Endothelial cell of umbilical vein (primary cell): ENCODE measurements at regions not wholly inside any gene's neighbourhood (a gene's known extent, or its start where the extent isn't known, plus 50 kb on each side); places are given as distances from the start of the nearest gene placed in this dataset.

ENCODE experiments used
- BruUV-seq: library from RNA; stranded (reverse); fragments of 400-500 nt; replicated peaks from 2 replicates; lab custom pipeline; 2021; lab: Mats Ljungman, UMichigan
- CTCF ChIA-PET: fragments of 300-600, 350-600 bp; sonication (Branson Sonifier 250); formaldehyde crosslinking; loops from one replicate; lab custom pipeline; 2021; ENCODE audit warnings: antibody characterized with exemption, inconsistent platforms; lab: Charles Lee
- POLR2A ChIA-PET: fragments of 300-600, 350-600 bp; sonication (Branson Sonifier 250); formaldehyde crosslinking; loops from one replicate; lab custom pipeline; 2021; ENCODE audit warnings: antibody characterized with exemption, inconsistent platforms; lab: Charles Lee
- DNase-seq: peaks from one replicate; pipeline ENCODE4 v3.0.0-alpha.2; 2011; ENCODE audit warnings: low read depth, low spot score
- FAIRE-seq: peaks from 2 replicates; lab custom pipeline; 2011; peaks lifted over from hg19 to GRCh38; lab: Jason Lieb, UNC
- H2AFZ ChIP-seq: 2 replicates; pipeline ENCODE4 v1.6.0; 2012; ENCODE audit warnings: low read depth, low read length, control low read depth, inconsistent platforms
- H3K27ac ChIP-seq: 2 replicates; pipeline ENCODE4 v1.5.1; 2011; ENCODE audit warnings: low read depth, mild to moderate bottlenecking, control low read depth, low read length, moderate library complexity; ENCODE audit not compliant: insufficient read depth
- H3K27me3 ChIP-seq, 2 experiments: 2 replicates each; pipeline versions ENCODE4 v1.6.0 to v1.6.1; 2011; ENCODE audit warnings: low read length in 2 of 2, mixed read lengths in 1 of 2; ENCODE audit not compliant: control insufficient read depth in 2 of 2, insufficient read depth in 2 of 2
- H3K36me3 ChIP-seq, 2 experiments: 2 replicates in 1 of 2; 3 replicates in 1 of 2; pipeline ENCODE4 v1.5.1; 2011; ENCODE audit warnings: low read length in 2 of 2, mild to moderate bottlenecking in 1 of 2, moderate library complexity in 1 of 2; ENCODE audit not compliant: control insufficient read depth in 2 of 2, insufficient read depth in 2 of 2; ENCODE audit errors: extremely low read depth in 1 of 2
- H3K4me1 ChIP-seq: 3 replicates; pipeline ENCODE4 v1.5.1; 2011; ENCODE audit warnings: mild to moderate bottlenecking, low read length; ENCODE audit not compliant: control insufficient read depth, insufficient read depth; ENCODE audit errors: extremely low read depth
- H3K4me2 ChIP-seq: 2 replicates; pipeline ENCODE4 v1.6.1; 2011; ENCODE audit warnings: low read length, control low read depth, mixed read lengths; ENCODE audit not compliant: insufficient read depth
- H3K4me3 ChIP-seq, 3 experiments: fragments of 200-600 bp in 1 of 3; sonication (generic), shearing (Covaris generic) in 1 of 3; replicated peaks in 1 of 3; 2 replicates each; pipeline ENCODE4 v1.5.1; 2011 to 2016; ENCODE audit warnings: control low read depth in 3 of 3, low read length in 3 of 3, mild to moderate bottlenecking in 2 of 3, inconsistent platforms in 1 of 3, low read depth in 1 of 3, moderate library complexity in 1 of 3; ENCODE audit not compliant: insufficient read depth in 1 of 3
- H3K79me2 ChIP-seq: 2 replicates; pipeline ENCODE4 v1.6.0; 2012; ENCODE audit warnings: low read length, inconsistent platforms; ENCODE audit not compliant: control insufficient read depth, insufficient read depth
- H3K9ac ChIP-seq: replicated peaks from 2 replicates; pipeline ENCODE3; 2011; ENCODE audit warnings: low read length, control low read depth; ENCODE audit not compliant: insufficient read depth; ENCODE audit errors: extremely low read depth
- H3K9me1 ChIP-seq: replicated peaks from 3 replicates; pipeline ENCODE4 v1.6.0; 2011; ENCODE audit warnings: mild to moderate bottlenecking, low read length; ENCODE audit not compliant: control insufficient read depth, insufficient read depth; ENCODE audit errors: extremely low read depth
- H3K9me3 ChIP-seq: replicated peaks from 2 replicates; pipeline ENCODE4 v1.5.1; 2012; ENCODE audit warnings: low read length, inconsistent platforms; ENCODE audit not compliant: control insufficient read depth, insufficient read depth
- H4K20me1 ChIP-seq: replicated peaks from 2 replicates; pipeline ENCODE3; 2011; ENCODE audit warnings: mild to moderate bottlenecking, low read length; ENCODE audit not compliant: control insufficient read depth, insufficient read depth; ENCODE audit errors: extremely low read depth
- EZH2 ChIP-seq: IDR thresholded peaks from 2 replicates; pipeline ENCODE4 v1.6.1; 2012; ENCODE audit warnings: borderline replicate concordance, low read depth, mild to moderate bottlenecking, moderate library complexity, low read length, inconsistent platforms; ENCODE audit not compliant: severe bottlenecking
- FOS ChIP-seq: IDR thresholded peaks from 2 replicates; pipeline ENCODE4 v1.6.1; 2011; ENCODE audit warnings: mild to moderate bottlenecking, low read length, moderate library complexity, borderline replicate concordance; ENCODE audit not compliant: insufficient read depth
- GATA2 ChIP-seq: IDR thresholded peaks from 2 replicates; pipeline ENCODE4 v1.7.0; 2011; ENCODE audit warnings: low read depth, mild to moderate bottlenecking, moderate library complexity, mixed read lengths, low read length; ENCODE audit not compliant: insufficient read length, insufficient read depth
- JUN ChIP-seq: IDR thresholded peaks from 2 replicates; pipeline ENCODE4 v1.6.1; 2011; ENCODE audit warnings: borderline replicate concordance, low read depth; ENCODE audit not compliant: insufficient read length, insufficient read depth
- MYC ChIP-seq: IDR thresholded peaks from one replicate; pipeline ENCODE4 v1.6.1; 2011; ENCODE audit warnings: mild to moderate bottlenecking, low read depth, low read length
- POLR2A ChIP-seq: IDR thresholded peaks from 2 replicates; pipeline ENCODE4 v1.6.1; 2012; ENCODE audit warnings: low read depth, mild to moderate bottlenecking, control low read depth, low read length
- POLR2AphosphoS5 ChIP-seq: IDR thresholded peaks from 2 replicates; pipeline ENCODE4 v1.6.1; 2012; ENCODE audit warnings: low read depth, mild to moderate bottlenecking, control low read depth, low read length, moderate library complexity; ENCODE audit not compliant: insufficient read depth
- dilution Hi-C: fragments of 300-500 bp; cut with MboI; formaldehyde crosslinking; loops from one replicate; pipeline ENCODE4 v1.15.0; 2019; ENCODE audit warnings: low sequenced_read_pairs; ENCODE audit not compliant: extremely low pct_ligation_motif_present
- intact Hi-C: fragments of 100-400 bp; cut with micrococcal nuclease; formaldehyde crosslinking; loops from one replicate; pipeline ENCODE4 v1.10.0; 2022
- TF ChIP-seq, protein P1 (sequence below), 2 donors: IDR thresholded peaks; 1 replicate in 1 of 2; 2 replicates in 1 of 2; pipeline ENCODE4 v1.5.1; 2011; ENCODE audit warnings: low read length in 2 of 2, mild to moderate bottlenecking in 2 of 2, moderate library complexity in 2 of 2, control low read depth in 1 of 2, inconsistent platforms in 1 of 2, low read depth in 1 of 2; ENCODE audit not compliant: insufficient read depth in 1 of 2; ENCODE audit errors: extremely low read depth in 1 of 2
- TF ChIP-seq, protein P2 (sequence below): IDR thresholded peaks from 2 replicates; pipeline ENCODE4 v1.6.1; 2011; ENCODE audit not compliant: insufficient read depth, insufficient read length

DNA sequence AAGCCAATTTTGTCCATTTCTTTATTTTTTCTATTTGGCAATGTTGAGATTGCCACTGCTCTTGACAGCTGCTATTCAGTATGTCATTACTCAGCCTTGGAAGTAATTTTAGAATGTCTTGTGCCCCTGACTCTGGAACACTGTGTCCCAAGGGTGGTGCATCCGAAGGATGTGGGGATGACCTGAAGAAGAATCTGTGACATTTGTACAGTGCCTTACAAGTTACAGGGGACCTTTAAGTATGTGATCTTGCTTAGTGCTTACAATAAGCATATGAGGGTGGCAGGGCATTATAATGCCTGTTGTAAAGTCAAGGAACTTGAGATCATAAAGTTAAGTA, 239.5 kb downstream of the REEP3 start:
- dilution Hi-C loops (no loop called here), intact Hi-C loops (no loop called here)
- Histone ChIP-seq H3K4me3 (no peak overlapping the region), H2AFZ (no peak overlapping the region), H3K27me3 (peaks cover 0 to 10% of the 10 kb centered on the region in 2 experiments), H3K9me1 (no peaks in the 10 kb centered on the region), H4K20me1 (no peaks in the 10 kb centered on the region), H3K4me2 (no peak overlapping the region), H3K36me3 (no peaks in the 10 kb centered on the region), H3K79me2 (no peaks in the 10 kb centered on the region), H3K27ac (no peak overlapping the region), H3K9ac (no peak overlapping the region), H3K4me1 (no peaks in the 10 kb centered on the region), H3K9me3 (no peaks in the 10 kb centered on the region)
- TF ChIP-seq, protein P1, sequence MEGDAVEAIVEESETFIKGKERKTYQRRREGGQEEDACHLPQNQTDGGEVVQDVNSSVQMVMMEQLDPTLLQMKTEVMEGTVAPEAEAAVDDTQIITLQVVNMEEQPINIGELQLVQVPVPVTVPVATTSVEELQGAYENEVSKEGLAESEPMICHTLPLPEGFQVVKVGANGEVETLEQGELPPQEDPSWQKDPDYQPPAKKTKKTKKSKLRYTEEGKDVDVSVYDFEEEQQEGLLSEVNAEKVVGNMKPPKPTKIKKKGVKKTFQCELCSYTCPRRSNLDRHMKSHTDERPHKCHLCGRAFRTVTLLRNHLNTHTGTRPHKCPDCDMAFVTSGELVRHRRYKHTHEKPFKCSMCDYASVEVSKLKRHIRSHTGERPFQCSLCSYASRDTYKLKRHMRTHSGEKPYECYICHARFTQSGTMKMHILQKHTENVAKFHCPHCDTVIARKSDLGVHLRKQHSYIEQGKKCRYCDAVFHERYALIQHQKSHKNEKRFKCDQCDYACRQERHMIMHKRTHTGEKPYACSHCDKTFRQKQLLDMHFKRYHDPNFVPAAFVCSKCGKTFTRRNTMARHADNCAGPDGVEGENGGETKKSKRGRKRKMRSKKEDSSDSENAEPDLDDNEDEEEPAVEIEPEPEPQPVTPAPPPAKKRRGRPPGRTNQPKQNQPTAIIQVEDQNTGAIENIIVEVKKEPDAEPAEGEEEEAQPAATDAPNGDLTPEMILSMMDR (IDR thresholded peaks at IDR 0.05; ENCODE audit: extremely low read depth in 1 of 2, insufficient read depth in 1 of 2, low read depth in 1 of 2, low read length in 2 of 2), result no peak
- no peak for TF ChIP-seq MYC
- TF ChIP-seq POLR2AphosphoS5, result no peak
- TF ChIP-seq POLR2A, result no peak
- TF ChIP-seq EZH2, result no peak
- no peak for TF ChIP-seq FOS
- TF ChIP-seq GATA2, result no peak
- TF ChIP-seq, protein P2, sequence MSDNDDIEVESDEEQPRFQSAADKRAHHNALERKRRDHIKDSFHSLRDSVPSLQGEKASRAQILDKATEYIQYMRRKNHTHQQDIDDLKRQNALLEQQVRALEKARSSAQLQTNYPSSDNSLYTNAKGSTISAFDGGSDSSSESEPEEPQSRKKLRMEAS, result no peak
- no peak for TF ChIP-seq JUN
- DNase-seq (no peak), FAIRE-seq (no peak)
- ChIA-PET CTCF (no interaction called here), POLR2A (no interaction called here)
- BruUV-seq, result no TSS peak
